H1 (cell line): ENCODE measurements at regions not wholly inside any gene's neighbourhood (a gene's known extent, or its start where the extent isn't known, plus 50 kb on each side); places are given as distances from the start of the nearest gene placed in this dataset.

Experiments
- JUN ChIP-seq: IDR thresholded peaks from 2 replicates; pipeline ENCODE4 v1.6.1; 2011; ENCODE audit warnings: low read depth, mild to moderate bottlenecking, improper control_type of control experiment, low read length
- SRF ChIP-seq: IDR thresholded peaks from 2 replicates; pipeline ENCODE4 v1.6.1; 2011; ENCODE audit warnings: mild to moderate bottlenecking, low read depth, low read length, moderate library complexity

GRCh38 chr1:29599071-29599470 is 362.7 kb downstream of the PTPRU start:
- no peak for TF ChIP-seq SRF
- no peak for TF ChIP-seq JUN
